ENCODE measurements at regions not wholly inside any gene's neighbourhood (a gene's known extent, or its start where the extent isn't known, plus 50 kb on each side); places are given as distances from the start of the nearest gene placed in this dataset.

GRCh38 chr2:115904516-115904915 is 1462.1 kb downstream of the DPP10 start:
- no peaks in the 10 kb centered on the region for H3K27me3 ChIP-seq (ENCODE audit: control insufficient read depth in 3 of 3, insufficient read depth in 3 of 3, low read length in 3 of 3)
- H3K36me3 ChIP-seq (ENCODE audit: control insufficient read depth in 3 of 3, insufficient read depth in 2 of 3, low read depth in 1 of 3, low read length in 3 of 3): no peaks in the 10 kb centered on the region

GRCh38 chr2:115908731-115909130 is 1466.3 kb downstream of the DPP10 start:
- Histone ChIP-seq H3K9me3 (ENCODE audit: control insufficient read depth in 2 of 2, insufficient read depth in 1 of 2, low read depth in 1 of 2, low read length in 1 of 2) (no peaks in the 10 kb centered on the region), H3K4me3 (ENCODE audit: low read depth in 1 of 3, low read length in 3 of 3) (no peak overlapping the region), H3K27me3 (ENCODE audit: control insufficient read depth in 3 of 3, insufficient read depth in 3 of 3, low read length in 3 of 3) (no peaks in the 10 kb centered on the region), H3K36me3 (ENCODE audit: control insufficient read depth in 3 of 3, insufficient read depth in 2 of 3, low read depth in 1 of 3, low read length in 3 of 3) (no peaks in the 10 kb centered on the region), H3K27ac (ENCODE audit: low read depth in 1 of 3, low read length in 2 of 3) (no peak overlapping the region), H3K4me1 (ENCODE audit: control insufficient read depth in 3 of 3, insufficient read depth in 2 of 3, low read depth in 1 of 3, low read length in 2 of 3) (no peaks in the 10 kb centered on the region)
- FAIRE-seq (no peak), DNase-seq (no peak)
- 51 to 88% (median 67%) methylated on average over 2 of the region's 2 CpGs for WGBS, 3 donors

More at GRCh38 chr2:115904516-115904915, 1462.1 kb downstream of the DPP10 start:
- Histone ChIP-seq H3K27ac (ENCODE audit: low read depth in 1 of 3, low read length in 2 of 3) (no peak overlapping the region), H3K4me1 (ENCODE audit: control insufficient read depth in 3 of 3, insufficient read depth in 2 of 3, low read depth in 1 of 3, low read length in 2 of 3) (no peaks in the 10 kb centered on the region), H3K4me3 (ENCODE audit: low read depth in 1 of 3, low read length in 3 of 3) (no peak overlapping the region), H3K9me3 (ENCODE audit: control insufficient read depth in 2 of 2, insufficient read depth in 1 of 2, low read depth in 1 of 2, low read length in 1 of 2) (no peaks in the 10 kb centered on the region)
- no peak for DNase-seq
- WGBS, 3 donors: 65 to 76% (median 75%) methylated on average over 1 of the region's 1 CpG
- FAIRE-seq: no peak

GRCh38 chr2:115910270-115910669 is 1467.8 kb downstream of the DPP10 start:
- FAIRE-seq: no peak
- Histone ChIP-seq H3K4me3 (ENCODE audit: low read depth in 1 of 3, low read length in 3 of 3) (no peak overlapping the region), H3K9me3 (ENCODE audit: control insufficient read depth in 2 of 2, insufficient read depth in 1 of 2, low read depth in 1 of 2, low read length in 1 of 2) (no peaks in the 10 kb centered on the region), H3K36me3 (ENCODE audit: control insufficient read depth in 3 of 3, insufficient read depth in 2 of 3, low read depth in 1 of 3, low read length in 3 of 3) (no peaks in the 10 kb centered on the region), H3K4me1 (ENCODE audit: control insufficient read depth in 3 of 3, insufficient read depth in 2 of 3, low read depth in 1 of 3, low read length in 2 of 3) (no peaks in the 10 kb centered on the region), H3K27me3 (ENCODE audit: control insufficient read depth in 3 of 3, insufficient read depth in 3 of 3, low read length in 3 of 3) (no peaks in the 10 kb centered on the region), H3K27ac (ENCODE audit: low read depth in 1 of 3, low read length in 2 of 3) (no peak overlapping the region)
- DNase-seq: no peak
- 64 to 68% (median 64%) methylated on average over 6 of the region's 6 CpGs for WGBS, 3 donors

GRCh38 chr2:115913921-115914320 is 1471.5 kb downstream of the DPP10 start:
- Histone ChIP-seq H3K27me3 (ENCODE audit: control insufficient read depth in 3 of 3, insufficient read depth in 3 of 3, low read length in 3 of 3) (no peaks in the 10 kb centered on the region), H3K4me1 (ENCODE audit: control insufficient read depth in 3 of 3, insufficient read depth in 2 of 3, low read depth in 1 of 3, low read length in 2 of 3) (no peaks in the 10 kb centered on the region), H3K27ac (ENCODE audit: low read depth in 1 of 3, low read length in 2 of 3) (no peak overlapping the region), H3K36me3 (ENCODE audit: control insufficient read depth in 3 of 3, insufficient read depth in 2 of 3, low read depth in 1 of 3, low read length in 3 of 3) (no peaks in the 10 kb centered on the region), H3K4me3 (ENCODE audit: low read depth in 1 of 3, low read length in 3 of 3) (no peak overlapping the region), H3K9me3 (ENCODE audit: control insufficient read depth in 2 of 2, insufficient read depth in 1 of 2, low read depth in 1 of 2, low read length in 1 of 2) (no peaks in the 10 kb centered on the region)
- 79 to 87% (median 84%) methylated on average over 5 of the region's 5 CpGs for WGBS, 3 donors
- DNase-seq: no peak
- FAIRE-seq: no peak

- DNase-seq (no peak), FAIRE-seq (no peak)
- Histone ChIP-seq H3K4me3 (ENCODE audit: low read depth in 1 of 3, low read length in 3 of 3) (no peak overlapping the region), H3K9me3 (ENCODE audit: control insufficient read depth in 2 of 2, insufficient read depth in 1 of 2, low read depth in 1 of 2, low read length in 1 of 2) (no peaks in the 10 kb centered on the region), H3K4me1 (ENCODE audit: control insufficient read depth in 3 of 3, insufficient read depth in 2 of 3, low read depth in 1 of 3, low read length in 2 of 3) (no peaks in the 10 kb centered on the region), H3K27me3 (ENCODE audit: control insufficient read depth in 3 of 3, insufficient read depth in 3 of 3, low read length in 3 of 3) (no peaks in the 10 kb centered on the region), H3K36me3 (ENCODE audit: control insufficient read depth in 3 of 3, insufficient read depth in 2 of 3, low read depth in 1 of 3, low read length in 3 of 3) (no peaks in the 10 kb centered on the region), H3K27ac (ENCODE audit: low read depth in 1 of 3, low read length in 2 of 3) (no peak overlapping the region)
- WGBS, 3 donors: 53 to 59% (median 57%) methylated on average over 2 of the region's 2 CpGs
These were observed 1479.1 kb downstream of the DPP10 start for GRCh38 chr2:115921541-115921940.

- H3K4me1 ChIP-seq (ENCODE audit: control insufficient read depth in 3 of 3, insufficient read depth in 2 of 3, low read depth in 1 of 3, low read length in 2 of 3): no peaks in the 10 kb centered on the region
- peaks cover 0 to 2% (median 0%) of the 10 kb centered on the region in 3 donors for H3K27me3 ChIP-seq (ENCODE audit: control insufficient read depth in 3 of 3, insufficient read depth in 3 of 3, low read length in 3 of 3)
- H3K9me3 ChIP-seq (ENCODE audit: control insufficient read depth in 2 of 2, insufficient read depth in 1 of 2, low read depth in 1 of 2, low read length in 1 of 2): peaks cover 0 to 1% of the 10 kb centered on the region in 2 donors
- H3K27ac ChIP-seq (ENCODE audit: low read depth in 1 of 3, low read length in 2 of 3): no peak overlapping the region
- WGBS, 3 donors: 81 to 85% (median 83%) methylated on average over 3 of the region's 3 CpGs
- FAIRE-seq (no peak), DNase-seq (no peak)
- H3K36me3 ChIP-seq (ENCODE audit: control insufficient read depth in 3 of 3, insufficient read depth in 2 of 3, low read depth in 1 of 3, low read length in 3 of 3): no peaks in the 10 kb centered on the region
- H3K4me3 ChIP-seq (ENCODE audit: low read depth in 1 of 3, low read length in 3 of 3): no peak overlapping the region
These were observed 1497.5 kb downstream of the DPP10 start for GRCh38 chr2:115939902-115940301.

- Histone ChIP-seq H3K27me3 (ENCODE audit: control insufficient read depth in 3 of 3, insufficient read depth in 3 of 3, low read length in 3 of 3) (peaks cover 0 to 2% (median 0%) of the 10 kb centered on the region in 3 donors), H3K4me3 (ENCODE audit: low read depth in 1 of 3, low read length in 3 of 3) (no peak overlapping the region), H3K9me3 (ENCODE audit: control insufficient read depth in 2 of 2, insufficient read depth in 1 of 2, low read depth in 1 of 2, low read length in 1 of 2) (no peaks in the 10 kb centered on the region), H3K4me1 (ENCODE audit: control insufficient read depth in 3 of 3, insufficient read depth in 2 of 3, low read depth in 1 of 3, low read length in 2 of 3) (no peaks in the 10 kb centered on the region), H3K36me3 (ENCODE audit: control insufficient read depth in 3 of 3, insufficient read depth in 2 of 3, low read depth in 1 of 3, low read length in 3 of 3) (no peaks in the 10 kb centered on the region), H3K27ac (ENCODE audit: low read depth in 1 of 3, low read length in 2 of 3) (no peak overlapping the region)
- DNase-seq (no peak), FAIRE-seq (no peak)
- WGBS, 3 donors: 41 to 54% (median 47%) methylated on average over 5 of the region's 5 CpGs
These were observed 1500.4 kb downstream of the DPP10 start for GRCh38 chr2:115942800-115943199.

GRCh38 chr2:115946341-115946740 is 1503.9 kb downstream of the DPP10 start:
- no peak overlapping the region for H3K4me3 ChIP-seq (ENCODE audit: low read depth in 1 of 3, low read length in 3 of 3)

GRCh38 chr2:115946891-115947290 is 1504.5 kb downstream of the DPP10 start:
- FAIRE-seq (no peak), DNase-seq (no peak)
- H3K27me3 ChIP-seq (ENCODE audit: control insufficient read depth in 3 of 3, insufficient read depth in 3 of 3, low read length in 3 of 3): peaks cover 0 to 2% (median 0%) of the 10 kb centered on the region in 3 donors
- WGBS, 3 donors: 68 to 76% (median 68%) methylated on average over 2 of the region's 2 CpGs
- H3K36me3 ChIP-seq (ENCODE audit: control insufficient read depth in 3 of 3, insufficient read depth in 2 of 3, low read depth in 1 of 3, low read length in 3 of 3): no peaks in the 10 kb centered on the region
- no peak overlapping the region for H3K4me3 ChIP-seq (ENCODE audit: low read depth in 1 of 3, low read length in 3 of 3)
- no peaks in the 10 kb centered on the region for H3K9me3 ChIP-seq (ENCODE audit: control insufficient read depth in 2 of 2, insufficient read depth in 1 of 2, low read depth in 1 of 2, low read length in 1 of 2)
- no peak overlapping the region for H3K27ac ChIP-seq (ENCODE audit: low read depth in 1 of 3, low read length in 2 of 3)
- no peaks in the 10 kb centered on the region for H3K4me1 ChIP-seq (ENCODE audit: control insufficient read depth in 3 of 3, insufficient read depth in 2 of 3, low read depth in 1 of 3, low read length in 2 of 3)

More at GRCh38 chr2:115946341-115946740, 1503.9 kb downstream of the DPP10 start:
- DNase-seq: no peak
- FAIRE-seq: no peak
- no peak overlapping the region for H3K27ac ChIP-seq (ENCODE audit: low read depth in 1 of 3, low read length in 2 of 3)
- no peaks in the 10 kb centered on the region for H3K36me3 ChIP-seq (ENCODE audit: control insufficient read depth in 3 of 3, insufficient read depth in 2 of 3, low read depth in 1 of 3, low read length in 3 of 3)
- no peaks in the 10 kb centered on the region for H3K9me3 ChIP-seq (ENCODE audit: control insufficient read depth in 2 of 2, insufficient read depth in 1 of 2, low read depth in 1 of 2, low read length in 1 of 2)
- WGBS, 3 donors: 64 to 85% (median 67%) methylated on average over 1 of the region's 1 CpG
- no peaks in the 10 kb centered on the region for H3K4me1 ChIP-seq (ENCODE audit: control insufficient read depth in 3 of 3, insufficient read depth in 2 of 3, low read depth in 1 of 3, low read length in 2 of 3)
- H3K27me3 ChIP-seq (ENCODE audit: control insufficient read depth in 3 of 3, insufficient read depth in 3 of 3, low read length in 3 of 3): peaks cover 0 to 2% (median 0%) of the 10 kb centered on the region in 3 donors
